Fibroblast of mammary gland (primary cell): ENCODE measurements at regions not wholly inside any gene's neighbourhood (a gene's known extent, or its start where the extent isn't known, plus 50 kb on each side); places are given as distances from the start of the nearest gene placed in this dataset.
A peak's percentile ranks its signal among the peaks of the same experiment; 100 is the strongest.
"Not testable (repeated sequence)": the region's sequence is repeated elsewhere in the genome, so short reads cannot be mapped to it uniquely, and the experiment has no call there.

Experiments
- DNase-seq: peaks from one replicate; pipeline ENCODE4 v3.0.0-alpha.2; 2010; ENCODE audit warnings: low read depth
- H3K4me3 ChIP-seq: 2 replicates; pipeline ENCODE4 v1.5.1; 2011; ENCODE audit warnings: low read depth, mild to moderate bottlenecking, low read length, moderate library complexity; ENCODE audit not compliant: control insufficient read depth
- CTCF ChIP-seq: conservative IDR thresholded peaks from 2 replicates; pipeline ENCODE4 v1.5.1; 2011; ENCODE audit warnings: low read depth, low read length, inconsistent platforms; ENCODE audit not compliant: control insufficient read depth, insufficient read depth

- H3K4me3 ChIP-seq = no peak overlapping the region
- no peak for TF ChIP-seq CTCF
- no peak for DNase-seq
Measured at GRCh38 chrX:96081891-96082290, 602.8 kb upstream of the DIAPH2 start.

- no peak for DNase-seq
- TF ChIP-seq CTCF = no peak
- H3K4me3 ChIP-seq = no peak overlapping the region
Measured at GRCh38 chrX:96094616-96095015, 590.0 kb upstream of the DIAPH2 start.

- no peak overlapping the region for H3K4me3 ChIP-seq
- DNase-seq = no peak
- TF ChIP-seq CTCF = no peak
Measured at GRCh38 chrX:96098471-96098870, 586.2 kb upstream of the DIAPH2 start.

GRCh38 chrX:96102997-96103396 is 581.6 kb upstream of the DIAPH2 start:
- no peak for DNase-seq
- no peak overlapping the region for H3K4me3 ChIP-seq
- no peak for TF ChIP-seq CTCF

GRCh38 chrX:96112689-96113088 is 572.0 kb upstream of the DIAPH2 start:
- TF ChIP-seq CTCF = no peak
- no peak overlapping the region for H3K4me3 ChIP-seq
- DNase-seq = no peak

GRCh38 chrX:96126182-96126581 is 558.5 kb upstream of the DIAPH2 start:
- TF ChIP-seq CTCF = peak; percentile 18
- no peak for DNase-seq
- H3K4me3 ChIP-seq = no peak overlapping the region

- not testable (repeated sequence) for DNase-seq, H3K4me3 ChIP-seq
Measured at GRCh38 chrX:96128058-96128457, 556.6 kb upstream of the DIAPH2 start.
